ENCODE measurements at regions not wholly inside any gene's neighbourhood (a gene's known extent, or its start where the extent isn't known, plus 50 kb on each side); places are given as distances from the start of the nearest gene placed in this dataset.
"Not testable (repeated sequence)": the region's sequence is repeated elsewhere in the genome, so short reads cannot be mapped to it uniquely, and the experiment has no call there.

- no peak overlapping the region for H3K27ac ChIP-seq
- no peak for DNase-seq (ENCODE audit: low read depth, low spot score)
These were observed 112.0 kb upstream of the LNX1 start for GRCh38 chr4:53703267-53703655.

GRCh38 chr4:53702334-53703266 lies 111.3 kb upstream of the LNX1 start:
- no peak overlapping the region for H3K27ac ChIP-seq
- no peak for DNase-seq (ENCODE audit: low read depth, low spot score)

- H3K27ac ChIP-seq; DNase-seq (ENCODE audit: low read depth, low spot score): not testable (repeated sequence)
These were observed 110.0 kb upstream of the LNX1 start for GRCh38 chr4:53701260-53701659.

- H3K27ac ChIP-seq; DNase-seq (ENCODE audit: low read depth, low spot score): not testable (repeated sequence)
These were observed 108.0 kb upstream of the LNX1 start for GRCh38 chr4:53699310-53699709.

- no peak for DNase-seq (ENCODE audit: low read depth, low spot score)
- no peak overlapping the region for H3K27ac ChIP-seq
These were observed 105.9 kb upstream of the LNX1 start for GRCh38 chr4:53697016-53697685.

- no peak overlapping the region for H3K27ac ChIP-seq
These were observed 104.5 kb upstream of the LNX1 start for GRCh38 chr4:53695540-53696463.

GRCh38 chr4:53694666-53695065 lies 103.4 kb upstream of the LNX1 start:
- no peak for DNase-seq (ENCODE audit: low read depth, low spot score)
- H3K27ac ChIP-seq, result no peak overlapping the region

More at GRCh38 chr4:53695540-53696463, 104.5 kb upstream of the LNX1 start:
- DNase-seq (ENCODE audit: low read depth, low spot score), result no peak

GRCh38 chr4:53693909-53694308 lies 102.6 kb upstream of the LNX1 start:
- DNase-seq (ENCODE audit: low read depth, low spot score), result no peak

GRCh38 chr4:53693408-53693807 lies 102.1 kb upstream of the LNX1 start:
- H3K27ac ChIP-seq, result no peak overlapping the region
- DNase-seq (ENCODE audit: low read depth, low spot score), result no peak

More at GRCh38 chr4:53693909-53694308, 102.6 kb upstream of the LNX1 start:
- no peak overlapping the region for H3K27ac ChIP-seq

- DNase-seq (ENCODE audit: low read depth, low spot score), result peak; percentile 69
- H3K27ac ChIP-seq, result no peak overlapping the region
These were observed 97.0 kb upstream of the LNX1 start for GRCh38 chr4:53688186-53688790.

- H3K27ac ChIP-seq, result no peak overlapping the region
These were observed 95.2 kb upstream of the LNX1 start for GRCh38 chr4:53686521-53686920.

GRCh38 chr4:53684136-53685130 lies 93.1 kb upstream of the LNX1 start:
- no peak for DNase-seq (ENCODE audit: low read depth, low spot score)
- no peak overlapping the region for H3K27ac ChIP-seq

More at GRCh38 chr4:53686521-53686920, 95.2 kb upstream of the LNX1 start:
- DNase-seq (ENCODE audit: low read depth, low spot score), result no peak

- no peak for DNase-seq (ENCODE audit: low read depth, low spot score)
- H3K27ac ChIP-seq, result no peak overlapping the region
These were observed 91.6 kb upstream of the LNX1 start for GRCh38 chr4:53682908-53683307.

GRCh38 chr4:53682196-53682595 lies 90.9 kb upstream of the LNX1 start:
- no peak for DNase-seq (ENCODE audit: low read depth, low spot score)

GRCh38 chr4:53680598-53680997 lies 89.3 kb upstream of the LNX1 start:
- DNase-seq (ENCODE audit: low read depth, low spot score), result no peak
- H3K27ac ChIP-seq, result no peak overlapping the region

More at GRCh38 chr4:53682196-53682595, 90.9 kb upstream of the LNX1 start:
- no peak overlapping the region for H3K27ac ChIP-seq

GRCh38 chr4:53680168-53680567 lies 88.9 kb upstream of the LNX1 start:
- H3K27ac ChIP-seq, result no peak overlapping the region
- DNase-seq (ENCODE audit: low read depth, low spot score), result no peak

GRCh38 chr4:53676402-53676871 lies 85.2 kb upstream of the LNX1 start:
- DNase-seq (ENCODE audit: low read depth, low spot score), result no peak
- H3K27ac ChIP-seq, result no peak overlapping the region

GRCh38 chr4:53674903-53675302 lies 83.6 kb upstream of the LNX1 start:
- DNase-seq (ENCODE audit: low read depth, low spot score), result no peak
- H3K27ac ChIP-seq, result no peak overlapping the region

- H3K27ac ChIP-seq, result no peak overlapping the region
- DNase-seq (ENCODE audit: low read depth, low spot score), result no peak
These were observed 81.6 kb upstream of the LNX1 start for GRCh38 chr4:53672873-53673272.
